HG03457 (cell line): ENCODE measurements at regions not wholly inside any gene's neighbourhood (a gene's known extent, or its start where the extent isn't known, plus 50 kb on each side); places are given as distances from the start of the nearest gene placed in this dataset.

Experiments
- ATAC-seq: cut with Tn5 transposase; IDR thresholded peaks from one replicate; pipeline ENCODE4 v1.9.1; 2021; ENCODE audit warnings: moderate number of reproducible peaks; ENCODE audit not compliant: unreplicated experiment

DNA sequence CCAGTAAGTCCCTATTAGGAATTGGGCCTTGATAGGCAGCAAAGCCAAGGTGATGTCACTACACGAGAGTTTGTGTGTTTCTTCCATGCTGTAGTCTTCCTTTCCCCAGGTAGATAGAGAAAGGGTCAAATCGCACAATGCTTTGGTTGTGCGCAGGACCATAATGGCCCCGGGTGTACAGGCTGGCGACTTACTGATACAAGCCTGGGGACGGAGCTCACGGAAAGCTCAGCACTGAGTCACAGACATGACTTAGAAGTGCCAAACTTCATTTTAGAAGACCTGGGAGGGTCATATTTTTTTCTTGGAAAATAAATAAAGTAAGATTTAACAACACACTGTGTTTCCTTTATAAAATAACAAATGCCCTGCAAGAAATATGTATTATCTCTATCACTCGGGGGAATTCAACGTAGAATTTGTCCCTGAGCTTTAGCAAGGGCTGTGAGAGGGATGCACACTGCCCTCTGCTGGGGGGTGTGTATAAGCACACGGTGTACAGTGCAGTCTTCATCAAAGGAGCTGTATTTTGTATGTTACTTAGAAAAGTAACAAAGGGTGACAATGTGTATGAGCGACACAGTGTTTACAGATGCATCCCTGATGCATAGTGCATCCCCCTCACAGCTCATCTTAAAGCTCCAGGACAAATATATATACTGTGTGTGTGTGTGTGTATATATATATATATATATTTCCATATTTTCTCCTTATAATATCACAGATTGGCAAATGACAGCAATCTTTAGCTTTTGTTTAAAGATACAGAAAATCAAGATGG lies 254.5 kb upstream of the VEGFC start:
- ATAC-seq = peak; percentile 75

GRCh38 chr4:177047851-177048174 lies 255.1 kb upstream of the VEGFC start:
- no peak for ATAC-seq

- ATAC-seq = peak; percentile 88
These were observed 258.1 kb upstream of the NEIL3 start for GRCh38 chr4:177051473-177052060.

DNA sequence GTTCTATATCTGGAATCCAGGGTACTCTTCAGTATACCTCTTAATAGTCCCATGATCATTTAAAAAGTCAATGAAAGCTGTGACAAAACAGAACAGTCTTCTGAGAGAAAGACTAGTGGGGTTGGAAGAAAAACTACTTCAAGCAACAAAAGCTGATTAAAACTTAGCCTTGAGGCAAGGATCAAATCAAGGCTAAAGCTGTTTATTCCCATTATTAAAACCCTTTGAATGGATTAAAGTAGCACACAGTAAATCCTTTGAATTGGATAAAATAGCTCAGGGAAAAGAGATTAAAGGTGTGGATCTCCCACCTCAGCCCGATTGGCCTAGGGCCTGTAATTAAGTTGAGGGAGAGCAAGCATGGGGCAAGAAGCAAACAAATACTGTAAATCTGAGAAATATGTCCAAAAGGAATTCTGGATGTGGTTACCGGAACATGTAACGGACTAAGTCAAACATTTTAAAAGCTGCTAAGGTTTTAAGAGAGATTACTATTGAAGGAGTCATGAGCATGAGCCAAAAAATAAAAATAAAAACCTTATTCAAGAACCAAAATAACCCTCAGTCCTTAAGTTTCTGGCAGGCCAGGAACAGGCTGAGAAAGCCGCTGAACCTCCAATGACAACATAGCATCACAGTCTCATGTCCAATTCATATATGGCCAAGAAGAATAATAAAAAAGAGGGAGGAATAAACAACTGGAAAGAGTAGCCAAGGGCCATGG lies 257.3 kb upstream of the NEIL3 start:
- no peak for ATAC-seq

GRCh38 chr4:177057186-177057585 lies 252.5 kb upstream of the NEIL3 start:
- ATAC-seq = no peak

GRCh38 chr4:177064116-177064515 lies 245.6 kb upstream of the NEIL3 start:
- ATAC-seq = no peak

DNA sequence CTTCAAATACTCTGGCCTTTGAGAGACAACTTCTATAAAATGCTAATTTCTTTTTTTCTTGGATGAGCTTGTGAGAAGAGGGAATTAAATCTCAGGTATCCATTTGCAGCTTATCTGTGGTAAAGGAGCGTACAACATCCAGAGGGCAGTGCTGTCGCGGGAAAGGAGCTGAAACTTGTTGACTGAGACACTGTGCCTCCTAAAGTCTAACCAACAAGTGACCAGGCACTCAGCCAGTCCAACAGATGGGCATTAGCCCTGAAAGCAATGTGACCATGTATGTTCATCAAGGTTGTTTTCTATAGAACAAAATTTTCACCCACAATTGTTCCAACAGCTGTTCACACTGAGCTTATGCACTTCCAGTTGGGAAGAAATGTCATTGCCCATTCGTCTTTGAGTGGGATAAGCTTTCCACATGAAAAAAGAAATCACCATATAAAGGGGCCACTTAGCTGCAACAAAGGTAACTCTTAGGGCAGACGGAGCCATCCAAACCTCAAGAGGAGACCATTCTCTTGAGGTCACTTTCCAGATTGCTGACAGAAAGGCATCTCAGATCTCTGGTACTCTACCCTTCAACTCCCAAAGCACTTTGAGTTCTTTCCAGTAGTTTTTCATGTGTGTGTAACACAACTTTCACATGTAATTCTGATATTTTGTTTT lies 244.8 kb upstream of the NEIL3 start:
- ATAC-seq = no peak

DNA sequence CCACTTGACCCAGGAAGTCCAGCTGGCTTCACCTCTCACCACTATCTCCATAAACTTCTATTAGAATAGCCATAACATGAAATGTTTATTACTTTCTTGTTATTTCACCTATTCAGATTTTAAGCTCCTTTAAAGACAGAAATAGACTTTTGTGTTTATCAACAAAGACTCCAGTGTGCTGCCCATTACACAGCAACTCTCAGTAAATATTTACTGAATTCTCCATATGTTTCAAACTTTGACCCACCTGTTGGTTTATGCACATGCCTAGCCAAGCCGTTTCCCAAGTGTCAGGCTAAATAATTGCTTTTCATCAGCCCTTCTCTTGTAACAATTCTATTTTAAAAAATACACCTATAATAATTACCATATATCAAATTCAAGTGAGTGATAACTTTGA lies 242.9 kb upstream of the NEIL3 start:
- ATAC-seq = no peak

- no peak for ATAC-seq
These were observed 239.1 kb upstream of the NEIL3 start for GRCh38 chr4:177070533-177071058.

- ATAC-seq = no peak
These were observed 232.3 kb upstream of the NEIL3 start for GRCh38 chr4:177077095-177077971.

DNA sequence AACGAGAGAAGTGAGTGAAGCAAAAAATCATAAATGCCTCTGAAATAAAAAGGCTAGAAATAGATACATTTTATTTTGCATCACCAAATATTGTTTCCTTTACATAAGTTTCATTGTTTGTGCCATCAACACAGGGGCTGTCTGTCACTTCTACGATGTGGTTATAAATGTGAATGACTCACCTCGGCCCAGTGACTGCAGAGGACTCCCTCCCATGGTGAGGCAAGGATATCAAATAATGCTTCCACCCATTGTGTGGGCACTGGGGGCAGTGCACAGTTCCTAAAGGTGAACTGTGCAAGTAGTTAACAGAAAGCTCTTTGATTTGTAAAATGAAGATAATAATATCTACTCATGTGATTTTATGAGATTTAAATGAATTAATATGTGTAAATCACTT lies 230.3 kb upstream of the NEIL3 start:
- ATAC-seq = no peak

GRCh38 chr4:177080388-177080787 lies 229.3 kb upstream of the NEIL3 start:
- ATAC-seq = no peak

GRCh38 chr4:177087060-177087459 lies 222.6 kb upstream of the NEIL3 start:
- no peak for ATAC-seq

DNA sequence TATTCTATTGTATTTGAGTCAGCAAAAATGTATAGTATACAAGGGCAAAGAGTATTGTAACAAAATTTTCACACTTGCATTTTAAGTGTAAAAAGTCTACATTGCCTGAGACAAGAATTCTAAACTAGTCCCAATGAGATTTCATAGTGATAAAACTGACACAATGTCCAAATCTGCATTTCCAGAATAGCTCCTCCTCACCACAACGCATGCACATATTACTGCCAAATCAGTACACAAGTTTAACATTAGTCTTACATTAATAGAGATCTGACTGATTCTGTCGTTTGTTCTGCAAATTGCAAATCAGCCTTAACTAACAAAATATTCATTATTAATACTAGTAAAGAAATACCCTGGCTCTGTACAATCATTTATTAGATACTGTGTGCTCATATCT lies 222.2 kb upstream of the NEIL3 start:
- ATAC-seq = no peak

DNA sequence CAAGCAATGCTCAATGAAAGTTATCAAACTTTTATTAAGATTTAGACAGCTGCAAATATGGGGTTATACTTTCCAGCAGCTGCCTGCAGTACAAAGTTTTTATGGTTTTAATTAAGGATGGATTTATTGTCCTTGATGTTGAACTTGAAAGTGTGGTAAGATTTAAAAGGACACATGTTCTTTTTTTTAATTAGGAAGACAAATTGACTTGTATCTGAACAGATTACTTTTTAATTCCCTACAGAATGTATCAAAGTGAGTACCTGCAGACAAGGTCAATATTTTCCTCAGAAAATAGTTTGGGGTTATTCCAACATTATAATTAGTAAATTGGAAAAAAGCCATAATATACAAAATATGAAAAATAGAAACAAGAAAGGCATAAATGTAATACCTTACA lies 218.2 kb upstream of the NEIL3 start:
- ATAC-seq = no peak

DNA sequence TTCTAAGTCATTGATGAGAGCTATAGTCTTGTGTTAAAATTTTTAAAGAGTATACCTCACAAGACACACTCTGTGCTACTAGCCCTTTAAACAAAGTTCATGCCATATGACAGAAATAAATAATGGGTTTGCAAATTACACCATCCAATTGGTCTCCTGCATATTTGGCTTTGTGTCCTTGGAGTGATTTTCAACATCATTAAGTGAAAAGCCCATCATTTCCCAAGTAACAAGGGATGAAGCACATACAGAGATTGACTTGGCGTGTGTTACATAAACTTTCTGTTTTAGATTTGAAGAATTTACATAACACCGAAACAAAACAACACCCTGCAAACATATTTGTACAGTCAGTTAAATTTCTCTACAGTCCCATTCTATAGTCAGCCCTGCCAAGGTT lies 216.9 kb upstream of the NEIL3 start:
- ATAC-seq = no peak

GRCh38 chr4:177093964-177094363 lies 215.7 kb upstream of the NEIL3 start:
- ATAC-seq = no peak

DNA sequence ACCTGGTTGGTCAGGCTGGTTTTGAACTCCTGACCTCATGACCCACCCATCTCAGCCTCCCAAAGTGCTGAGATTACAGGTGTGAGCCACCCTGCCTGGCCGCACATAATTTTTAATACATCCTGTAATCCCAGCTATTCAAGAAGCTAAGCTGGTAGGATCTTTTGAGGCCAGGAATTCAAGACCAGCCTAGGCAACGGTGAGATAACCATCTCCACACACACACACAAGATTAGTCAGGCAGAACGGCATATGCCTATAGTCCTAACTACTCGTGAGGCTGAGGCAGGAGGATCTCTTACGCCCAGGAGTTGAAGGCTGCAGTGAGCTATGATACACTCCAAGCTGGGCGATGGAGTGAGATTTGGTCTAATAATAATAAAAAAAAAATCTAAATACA lies 212.4 kb upstream of the NEIL3 start:
- no peak for ATAC-seq

GRCh38 chr4:177099211-177099610 lies 210.5 kb upstream of the NEIL3 start:
- no peak for ATAC-seq

DNA sequence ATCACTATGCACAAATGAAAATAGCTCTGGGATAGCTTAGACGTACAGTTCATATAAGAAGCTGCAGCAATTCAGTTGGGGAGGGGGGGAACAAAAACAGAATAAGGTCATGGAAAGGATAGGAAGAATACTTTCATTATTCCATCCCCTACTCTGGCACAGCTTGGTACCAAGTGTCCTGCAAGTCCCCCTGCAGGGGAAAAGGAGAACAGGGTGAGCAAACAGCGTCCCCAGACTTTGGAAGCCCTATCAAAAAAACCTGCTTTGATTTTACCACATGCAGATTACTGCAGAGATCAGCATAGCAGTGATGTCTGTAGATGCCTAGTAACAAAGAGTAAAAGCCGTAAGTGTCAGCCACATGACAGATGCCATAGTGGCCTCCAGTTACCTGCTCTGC lies 209.4 kb upstream of the NEIL3 start:
- no peak for ATAC-seq

DNA sequence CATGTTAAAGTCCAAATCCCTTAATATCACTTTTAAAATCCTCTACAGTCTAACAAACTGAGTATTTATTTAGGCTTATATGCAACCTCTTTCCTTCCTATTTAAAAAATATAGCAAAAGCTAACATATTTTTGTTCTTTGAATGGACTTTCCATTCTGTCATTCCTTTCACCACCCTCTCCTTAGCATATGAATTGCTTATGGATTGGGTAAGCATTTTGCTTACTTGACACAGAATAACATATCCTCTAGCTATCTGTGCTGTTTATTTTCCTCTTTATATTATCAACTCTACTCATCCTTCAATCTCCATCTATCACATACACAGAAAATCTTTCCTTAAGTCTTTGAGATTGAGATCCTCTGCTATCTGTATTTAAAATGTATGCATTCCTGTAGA lies 206.1 kb upstream of the NEIL3 start:
- no peak for ATAC-seq
